Activated T-cell treated with anti-CD3 and anti-CD28 coated beads, Interleukin-2, amount 50 U/mL, for 24 hours (primary cell): ENCODE measurements at regions not wholly inside any gene's neighbourhood (a gene's known extent, or its start where the extent isn't known, plus 50 kb on each side); places are given as distances from the start of the nearest gene placed in this dataset.
"Not testable (repeated sequence)": the region's sequence is repeated elsewhere in the genome, so short reads cannot be mapped to it uniquely, and the experiment has no call there.

Experiments
- DNase-seq: peaks from one replicate; pipeline ENCODE4 v3.0.0-alpha.2; 2020
- H3K27ac Mint-ChIP-seq: 2 replicates; pipeline ENCODE4 v1.8.0; 2020; ENCODE audit warnings: mild to moderate bottlenecking, mixed read lengths
- H3K27me3 Mint-ChIP-seq: 2 replicates; pipeline ENCODE4 v1.8.0; 2020; ENCODE audit warnings: mixed read lengths
- H3K36me3 Mint-ChIP-seq: 2 replicates; pipeline ENCODE4 v1.8.0; 2020; ENCODE audit warnings: low read depth, mixed read lengths
- H3K4me1 Mint-ChIP-seq: 2 replicates; pipeline ENCODE4 v1.8.0; 2020; ENCODE audit warnings: low read depth, mixed read lengths
- H3K4me3 Mint-ChIP-seq: 2 replicates; pipeline ENCODE4 v1.8.0; 2020; ENCODE audit warnings: mild to moderate bottlenecking, moderate library complexity, mixed read lengths
- H3K9me3 Mint-ChIP-seq: 2 replicates; pipeline ENCODE4 v1.8.0; 2020; ENCODE audit warnings: mixed read lengths

- Mint-ChIP-seq H3K27ac (no peak overlapping the region), H3K27me3 (peaks cover 5% of the 10 kb centered on the region), H3K36me3 (no peaks in the 10 kb centered on the region), H3K4me3 (no peak overlapping the region), H3K9me3 (no peaks in the 10 kb centered on the region), H3K4me1 (no peaks in the 10 kb centered on the region)
- no peak for DNase-seq
Observed at GRCh38 chrX:78822157-78822690, 74.7 kb downstream of the LPAR4 start.

GRCh38 chrX:78831523-78831922, 84.0 kb downstream of the LPAR4 start:
- Mint-ChIP-seq H3K9me3 (no peaks in the 10 kb centered on the region), H3K27me3 (peaks cover 34% of the 10 kb centered on the region), H3K27ac (no peak overlapping the region), H3K4me3 (no peak overlapping the region), H3K4me1 (no peaks in the 10 kb centered on the region), H3K36me3 (no peaks in the 10 kb centered on the region)
- no peak for DNase-seq

- no peak for DNase-seq
- Mint-ChIP-seq H3K27me3 (peaks cover 57% of the 10 kb centered on the region), H3K9me3 (no peaks in the 10 kb centered on the region), H3K27ac (no peak overlapping the region), H3K4me1 (no peaks in the 10 kb centered on the region), H3K36me3 (no peaks in the 10 kb centered on the region), H3K4me3 (no peak overlapping the region)
Observed at GRCh38 chrX:78838709-78839108, 91.2 kb downstream of the LPAR4 start.

GRCh38 chrX:78839711-78840110, 92.2 kb downstream of the LPAR4 start:
- no peak overlapping the region for H3K4me3 Mint-ChIP-seq

GRCh38 chrX:78844218-78844617, 96.7 kb downstream of the LPAR4 start:
- not testable (repeated sequence) for H3K36me3 Mint-ChIP-seq, H3K4me3 Mint-ChIP-seq, H3K27ac Mint-ChIP-seq, DNase-seq, H3K4me1 Mint-ChIP-seq, H3K9me3 Mint-ChIP-seq
- H3K27me3 Mint-ChIP-seq = peaks cover 33% of the 10 kb centered on the region

More at GRCh38 chrX:78839711-78840110, 92.2 kb downstream of the LPAR4 start:
- H3K9me3 Mint-ChIP-seq = no peaks in the 10 kb centered on the region
- no peak overlapping the region for H3K27ac Mint-ChIP-seq
- no peak for DNase-seq
- H3K4me1 Mint-ChIP-seq = no peaks in the 10 kb centered on the region
- peaks cover 52% of the 10 kb centered on the region for H3K27me3 Mint-ChIP-seq
- no peaks in the 10 kb centered on the region for H3K36me3 Mint-ChIP-seq

- not testable (repeated sequence) for H3K36me3 Mint-ChIP-seq, H3K4me1 Mint-ChIP-seq, DNase-seq, H3K4me3 Mint-ChIP-seq, H3K27ac Mint-ChIP-seq
- peaks cover 47% of the 10 kb centered on the region for H3K27me3 Mint-ChIP-seq
- H3K9me3 Mint-ChIP-seq = peaks cover 17% of the 10 kb centered on the region
Observed at GRCh38 chrX:78881248-78881647, 63.9 kb upstream of the P2RY10 start.

GRCh38 chrX:78886550-78886949, 58.6 kb upstream of the P2RY10 start:
- Mint-ChIP-seq H3K4me1 (peaks cover 3% of the 10 kb centered on the region), H3K4me3 (no peak overlapping the region), H3K9me3 (no peaks in the 10 kb centered on the region), H3K27ac (no peak overlapping the region), H3K27me3 (peaks cover 36% of the 10 kb centered on the region), H3K36me3 (no peaks in the 10 kb centered on the region)
- no peak for DNase-seq
